ENCODE measurements at regions not wholly inside any gene's neighbourhood (a gene's known extent, or its start where the extent isn't known, plus 50 kb on each side); places are given as distances from the start of the nearest gene placed in this dataset.

- H3K4me1 ChIP-seq, result no peaks in the 10 kb centered on the region
- no peaks in the 10 kb centered on the region for H3K36me3 ChIP-seq
- H3K4me3 ChIP-seq, result no peak overlapping the region
- DNase-seq (ENCODE audit: low spot score in 2 of 2), result no peak
- no peaks in the 10 kb centered on the region for H3K27me3 ChIP-seq
- H3K9me3 ChIP-seq, result no peaks in the 10 kb centered on the region
- WGBS, 2 donors, result 87% methylated on average over 9 of the region's 9 CpGs
- no peak for TF ChIP-seq EP300 (IDR thresholded peaks at IDR 0.05)
- TF ChIP-seq, protein P1, sequence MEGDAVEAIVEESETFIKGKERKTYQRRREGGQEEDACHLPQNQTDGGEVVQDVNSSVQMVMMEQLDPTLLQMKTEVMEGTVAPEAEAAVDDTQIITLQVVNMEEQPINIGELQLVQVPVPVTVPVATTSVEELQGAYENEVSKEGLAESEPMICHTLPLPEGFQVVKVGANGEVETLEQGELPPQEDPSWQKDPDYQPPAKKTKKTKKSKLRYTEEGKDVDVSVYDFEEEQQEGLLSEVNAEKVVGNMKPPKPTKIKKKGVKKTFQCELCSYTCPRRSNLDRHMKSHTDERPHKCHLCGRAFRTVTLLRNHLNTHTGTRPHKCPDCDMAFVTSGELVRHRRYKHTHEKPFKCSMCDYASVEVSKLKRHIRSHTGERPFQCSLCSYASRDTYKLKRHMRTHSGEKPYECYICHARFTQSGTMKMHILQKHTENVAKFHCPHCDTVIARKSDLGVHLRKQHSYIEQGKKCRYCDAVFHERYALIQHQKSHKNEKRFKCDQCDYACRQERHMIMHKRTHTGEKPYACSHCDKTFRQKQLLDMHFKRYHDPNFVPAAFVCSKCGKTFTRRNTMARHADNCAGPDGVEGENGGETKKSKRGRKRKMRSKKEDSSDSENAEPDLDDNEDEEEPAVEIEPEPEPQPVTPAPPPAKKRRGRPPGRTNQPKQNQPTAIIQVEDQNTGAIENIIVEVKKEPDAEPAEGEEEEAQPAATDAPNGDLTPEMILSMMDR (IDR thresholded peaks at IDR 0.05), result no peak
- TF ChIP-seq POLR2A (IDR thresholded peaks at IDR 0.05), result no peak
- H3K27ac ChIP-seq, result no peak overlapping the region
Measured at GRCh38 chr2:234716271-234716670, 219.4 kb upstream of the ARL4C start.

GRCh38 chr2:234715671-234716250 is 218.9 kb upstream of the ARL4C start:
- 84 to 90% methylated on average over 13 of the region's 13 CpGs for WGBS, 2 donors
- no peaks in the 10 kb centered on the region for H3K9me3 ChIP-seq
- no peaks in the 10 kb centered on the region for H3K27me3 ChIP-seq
- no peak for DNase-seq (ENCODE audit: low spot score in 2 of 2)
- H3K36me3 ChIP-seq, result no peaks in the 10 kb centered on the region
- no peaks in the 10 kb centered on the region for H3K4me1 ChIP-seq
- TF ChIP-seq POLR2A (IDR thresholded peaks at IDR 0.05) (no peak), EP300 (IDR thresholded peaks at IDR 0.05) (no peak)
- TF ChIP-seq, protein P1 (IDR thresholded peaks at IDR 0.05), result no peak
- no peak overlapping the region for H3K4me3 ChIP-seq
- H3K27ac ChIP-seq, result no peak overlapping the region

- no peak for DNase-seq (ENCODE audit: low spot score in 2 of 2)
- no peak for TF ChIP-seq EP300 (IDR thresholded peaks at IDR 0.05)
- no peak for TF ChIP-seq POLR2A (IDR thresholded peaks at IDR 0.05)
- TF ChIP-seq, protein P1 (IDR thresholded peaks at IDR 0.05), result no peak
- no peaks in the 10 kb centered on the region for H3K9me3 ChIP-seq
- H3K27me3 ChIP-seq, result no peaks in the 10 kb centered on the region
- H3K4me1 ChIP-seq, result no peaks in the 10 kb centered on the region
- 73 to 77% methylated on average over 5 of the region's 5 CpGs for WGBS, 2 donors
- H3K36me3 ChIP-seq, result no peaks in the 10 kb centered on the region
- no peak overlapping the region for H3K4me3 ChIP-seq
- no peak overlapping the region for H3K27ac ChIP-seq
Measured at GRCh38 chr2:234714711-234715110, 217.8 kb upstream of the ARL4C start.

- H3K36me3 ChIP-seq, result no peaks in the 10 kb centered on the region
- TF ChIP-seq EP300 (IDR thresholded peaks at IDR 0.05), result no peak
- TF ChIP-seq, protein P1 (IDR thresholded peaks at IDR 0.05), result no peak
- TF ChIP-seq POLR2A (IDR thresholded peaks at IDR 0.05), result no peak
- WGBS, 2 donors, result 76 to 78% methylated on average over 4 of the region's 4 CpGs
Measured at GRCh38 chr2:234712421-234712935, 215.6 kb upstream of the ARL4C start.

GRCh38 chr2:234711308-234711707 is 214.4 kb upstream of the ARL4C start:
- Histone ChIP-seq H3K4me1 (no peaks in the 10 kb centered on the region), H3K27me3 (no peaks in the 10 kb centered on the region), H3K9me3 (no peaks in the 10 kb centered on the region), H3K27ac (no peak overlapping the region), H3K4me3 (no peak overlapping the region), H3K36me3 (no peaks in the 10 kb centered on the region)
- DNase-seq (ENCODE audit: low spot score in 2 of 2), result no peak
- TF ChIP-seq EP300 (IDR thresholded peaks at IDR 0.05) (no peak), POLR2A (IDR thresholded peaks at IDR 0.05) (no peak)
- TF ChIP-seq, protein P1 (IDR thresholded peaks at IDR 0.05), result no peak
- 97 to 98% methylated on average over 2 of the region's 2 CpGs for WGBS, 2 donors

More at GRCh38 chr2:234712421-234712935, 215.6 kb upstream of the ARL4C start:
- Histone ChIP-seq H3K4me3 (no peak overlapping the region), H3K4me1 (no peaks in the 10 kb centered on the region), H3K27ac (no peak overlapping the region), H3K9me3 (no peaks in the 10 kb centered on the region), H3K27me3 (no peaks in the 10 kb centered on the region)
- no peak for DNase-seq (ENCODE audit: low spot score in 2 of 2)

Data from tibial nerve (tissue), 4 donors.